ENCODE measurements at regions not wholly inside any gene's neighbourhood (a gene's known extent, or its start where the extent isn't known, plus 50 kb on each side); places are given as distances from the start of the nearest gene placed in this dataset.
A peak's percentile ranks its signal among the peaks of the same experiment; 100 is the strongest.

DNA sequence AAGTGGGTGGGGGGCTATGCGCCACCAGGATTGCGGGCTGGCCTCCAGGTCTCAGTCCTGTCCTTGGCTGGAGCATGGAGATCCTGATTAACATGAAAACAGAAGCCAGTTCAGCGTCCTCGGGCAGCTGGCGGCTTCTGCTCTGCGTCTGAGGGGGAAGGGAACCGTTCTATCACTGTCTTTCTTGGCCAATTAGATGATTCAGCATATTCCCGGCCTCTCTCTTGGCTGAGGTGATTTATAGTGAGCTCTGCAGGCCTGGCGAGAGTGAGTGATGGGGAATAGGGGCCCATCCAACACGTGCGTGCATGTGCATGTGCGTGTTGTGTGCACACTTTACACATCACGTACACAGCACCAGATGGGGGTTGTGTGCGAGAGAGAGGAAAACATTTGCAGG lies 145.8 kb upstream of the ATP6AP2 start:
- TF ChIP-seq, protein P1, sequence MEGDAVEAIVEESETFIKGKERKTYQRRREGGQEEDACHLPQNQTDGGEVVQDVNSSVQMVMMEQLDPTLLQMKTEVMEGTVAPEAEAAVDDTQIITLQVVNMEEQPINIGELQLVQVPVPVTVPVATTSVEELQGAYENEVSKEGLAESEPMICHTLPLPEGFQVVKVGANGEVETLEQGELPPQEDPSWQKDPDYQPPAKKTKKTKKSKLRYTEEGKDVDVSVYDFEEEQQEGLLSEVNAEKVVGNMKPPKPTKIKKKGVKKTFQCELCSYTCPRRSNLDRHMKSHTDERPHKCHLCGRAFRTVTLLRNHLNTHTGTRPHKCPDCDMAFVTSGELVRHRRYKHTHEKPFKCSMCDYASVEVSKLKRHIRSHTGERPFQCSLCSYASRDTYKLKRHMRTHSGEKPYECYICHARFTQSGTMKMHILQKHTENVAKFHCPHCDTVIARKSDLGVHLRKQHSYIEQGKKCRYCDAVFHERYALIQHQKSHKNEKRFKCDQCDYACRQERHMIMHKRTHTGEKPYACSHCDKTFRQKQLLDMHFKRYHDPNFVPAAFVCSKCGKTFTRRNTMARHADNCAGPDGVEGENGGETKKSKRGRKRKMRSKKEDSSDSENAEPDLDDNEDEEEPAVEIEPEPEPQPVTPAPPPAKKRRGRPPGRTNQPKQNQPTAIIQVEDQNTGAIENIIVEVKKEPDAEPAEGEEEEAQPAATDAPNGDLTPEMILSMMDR (conservative IDR thresholded peaks at IDR 0.05; ENCODE audit: low read length) = no peak
- no peak overlapping the region for H3K4me3 ChIP-seq (ENCODE audit: low read length)
- peak; percentile 62 for DNase-seq (ENCODE audit: low read depth)

GRCh38 chrX:40434443-40434842 lies 146.3 kb upstream of the ATP6AP2 start:
- TF ChIP-seq, protein P1 (conservative IDR thresholded peaks at IDR 0.05; ENCODE audit: low read length) = no peak
- DNase-seq (ENCODE audit: low read depth) = no peak
- no peak overlapping the region for H3K4me3 ChIP-seq (ENCODE audit: low read length)

- DNase-seq (ENCODE audit: low read depth) = no peak
- TF ChIP-seq, protein P1 (conservative IDR thresholded peaks at IDR 0.05; ENCODE audit: low read length) = no peak
These were observed 147.6 kb upstream of the ATP6AP2 start for GRCh38 chrX:40433160-40433559.

DNA sequence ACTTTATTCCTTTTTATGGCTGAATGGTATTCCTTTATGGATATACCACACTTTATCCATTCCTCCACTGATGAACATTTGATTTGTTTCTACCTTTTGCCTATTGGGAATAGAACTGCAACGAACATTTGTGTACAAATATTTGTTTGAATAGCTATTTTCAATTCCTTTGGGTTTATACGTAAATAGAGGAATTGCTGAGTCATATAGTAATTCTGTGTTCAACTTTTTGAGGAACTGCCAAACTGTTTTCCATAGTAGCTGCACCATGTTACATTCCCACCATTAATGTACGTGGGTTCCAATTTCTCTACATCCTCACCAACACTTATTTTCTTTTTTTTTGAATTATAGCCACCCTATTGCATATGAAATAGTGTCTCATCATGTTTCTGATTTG lies 156.5 kb upstream of the ATP6AP2 start:
- no peak for DNase-seq (ENCODE audit: low read depth)
- TF ChIP-seq, protein P1 (conservative IDR thresholded peaks at IDR 0.05; ENCODE audit: low read length) = no peak
- no peak overlapping the region for H3K4me3 ChIP-seq (ENCODE audit: low read length)

More at GRCh38 chrX:40433160-40433559, 147.6 kb upstream of the ATP6AP2 start:
- H3K4me3 ChIP-seq (ENCODE audit: low read length) = no peak overlapping the region

DNA sequence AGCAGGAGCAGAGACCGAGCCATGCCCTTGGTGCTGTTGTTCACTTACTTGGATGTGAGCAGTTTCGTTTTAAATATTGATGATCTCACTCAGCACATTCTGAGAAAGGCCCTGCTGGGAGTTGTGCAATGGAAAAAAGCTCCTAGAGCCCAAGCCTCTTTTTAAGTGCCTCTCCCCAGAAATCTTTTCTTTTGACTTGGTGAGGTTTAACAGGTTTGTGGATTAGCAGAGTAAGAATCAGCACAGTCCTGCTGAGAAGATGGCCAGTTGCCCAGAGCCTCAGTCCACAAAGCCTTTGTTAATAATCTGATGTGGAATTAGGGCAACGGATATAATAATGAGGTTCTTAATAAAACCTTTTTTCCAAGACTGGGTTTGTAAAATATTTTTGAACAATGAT lies 157.5 kb upstream of the ATP6AP2 start:
- no peak for DNase-seq (ENCODE audit: low read depth)
- TF ChIP-seq, protein P1 (conservative IDR thresholded peaks at IDR 0.05; ENCODE audit: low read length) = no peak
- H3K4me3 ChIP-seq (ENCODE audit: low read length) = no peak overlapping the region

- TF ChIP-seq, protein P1 (conservative IDR thresholded peaks at IDR 0.05; ENCODE audit: low read length) = no peak
- no peak for DNase-seq (ENCODE audit: low read depth)
- no peak overlapping the region for H3K4me3 ChIP-seq (ENCODE audit: low read length)
These were observed 158.7 kb upstream of the ATP6AP2 start for GRCh38 chrX:40422021-40422420.

GRCh38 chrX:40420899-40421729 lies 159.7 kb upstream of the ATP6AP2 start:
- peak; percentile 10 for DNase-seq (ENCODE audit: low read depth)
- TF ChIP-seq, protein P1 (conservative IDR thresholded peaks at IDR 0.05; ENCODE audit: low read length) = no peak
- H3K4me3 ChIP-seq (ENCODE audit: low read length) = no peak overlapping the region

Data from AG10803 (cell line).